Activated CD4-positive, CD25-positive, alpha-beta regulatory T cell treated with anti-CD3 and anti-CD28 coated beads, Interleukin-2, amount 50 U/mL, for 72 hours (primary cell): ENCODE measurements at regions not wholly inside any gene's neighbourhood (a gene's known extent, or its start where the extent isn't known, plus 50 kb on each side); places are given as distances from the start of the nearest gene placed in this dataset.
"Not testable (repeated sequence)": the region's sequence is repeated elsewhere in the genome, so short reads cannot be mapped to it uniquely, and the experiment has no call there.

Experiments used
- DNase-seq: peaks from one replicate; pipeline ENCODE4 v3.0.0; 2021

DNA sequence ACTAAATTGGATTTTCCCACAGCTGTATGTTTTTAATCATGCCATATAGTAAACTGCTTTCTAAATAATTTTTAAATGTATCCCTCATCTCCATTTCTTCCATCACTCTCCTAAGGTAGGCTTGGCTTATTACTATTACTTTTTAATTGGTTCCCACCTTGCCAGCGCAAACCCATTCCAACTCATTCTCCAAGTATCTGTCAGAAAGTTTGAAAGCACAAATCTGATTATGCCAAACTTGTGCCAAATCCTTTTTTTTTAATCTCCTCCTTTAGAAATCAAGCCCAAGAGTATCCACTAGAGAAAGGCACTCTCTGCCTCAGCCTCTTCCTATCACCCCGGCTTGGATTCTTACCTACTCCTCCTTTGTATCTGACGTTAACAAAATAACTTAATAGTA lies 784.5 kb downstream of the TBL1XR1 start:
- DNase-seq = no peak

DNA sequence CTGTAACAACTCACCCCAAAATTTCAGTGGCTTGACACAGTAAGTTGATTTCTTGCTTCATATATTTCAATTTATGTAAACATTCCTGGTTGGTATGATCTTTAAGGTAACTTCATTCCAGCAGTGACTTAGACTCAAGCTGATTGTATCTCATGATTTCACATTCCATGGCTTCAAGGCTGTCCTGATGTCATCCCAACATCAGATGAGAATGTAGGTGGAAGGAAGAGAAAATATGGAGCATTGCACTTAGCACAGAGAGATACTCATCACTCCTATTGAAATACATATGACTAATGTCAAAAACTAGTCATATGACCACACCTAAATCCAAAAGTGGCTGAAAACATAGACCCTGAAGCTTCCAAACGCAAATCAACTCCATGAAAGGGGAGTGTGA lies 793.8 kb downstream of the TBL1XR1 start:
- DNase-seq = no peak

DNA sequence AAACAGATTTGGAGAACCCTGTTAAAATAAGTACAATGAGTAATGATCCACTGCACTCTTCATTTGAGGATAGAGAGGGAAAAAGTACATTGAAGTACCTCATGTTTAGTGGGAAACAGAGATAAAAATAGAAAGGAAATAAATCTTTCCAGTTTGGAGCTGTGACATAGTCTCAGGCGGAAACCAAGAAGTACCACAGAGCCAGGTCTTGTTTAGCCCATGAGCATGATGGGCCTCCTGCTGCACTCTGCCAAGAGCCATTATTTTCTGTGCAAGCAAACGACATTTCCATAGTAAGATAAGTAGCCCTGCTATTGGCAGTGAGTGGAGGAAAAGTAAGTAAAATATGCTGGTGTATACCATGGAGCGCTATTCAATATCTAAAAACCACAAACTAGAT lies 796.1 kb downstream of the TBL1XR1 start:
- no peak for DNase-seq

DNA sequence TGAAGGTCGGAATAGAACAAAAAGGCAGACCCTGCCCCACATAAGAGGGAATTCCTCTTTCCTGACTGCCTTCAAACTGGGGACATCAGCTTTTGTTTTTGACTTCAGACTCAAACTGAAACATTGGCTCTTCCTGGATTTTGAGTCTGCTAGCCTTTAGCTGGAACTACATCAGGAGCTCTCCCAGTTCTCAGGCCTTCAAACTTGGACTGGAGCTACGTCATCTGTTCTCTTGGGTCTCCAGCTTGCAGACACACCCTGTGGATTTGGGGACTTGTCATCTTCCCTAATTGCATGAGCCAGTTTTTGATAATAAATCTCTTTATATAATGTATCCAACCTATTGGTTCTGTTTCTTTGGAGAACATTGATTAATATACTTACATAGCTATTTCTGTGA lies 798.1 kb downstream of the TBL1XR1 start:
- DNase-seq = no peak

DNA sequence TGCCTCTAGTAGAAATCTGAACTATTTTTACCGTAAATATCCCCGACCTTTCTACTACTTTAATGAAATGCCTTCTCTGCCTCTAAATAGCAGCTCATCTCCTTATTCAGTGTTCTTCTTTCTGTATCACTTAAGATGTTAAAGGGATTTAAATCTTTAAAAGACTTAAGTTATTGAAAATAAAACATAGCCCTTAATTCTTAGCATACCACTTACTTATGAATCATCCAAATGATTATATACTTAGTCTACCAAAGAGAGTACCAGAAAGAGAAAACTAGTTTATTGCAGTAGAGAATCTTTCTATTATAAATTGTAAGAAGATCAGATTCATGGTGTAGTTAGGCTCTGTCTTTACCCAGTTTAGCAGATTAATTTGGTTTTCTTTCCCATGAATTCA lies 802.0 kb downstream of the TBL1XR1 start:
- no peak for DNase-seq

DNA sequence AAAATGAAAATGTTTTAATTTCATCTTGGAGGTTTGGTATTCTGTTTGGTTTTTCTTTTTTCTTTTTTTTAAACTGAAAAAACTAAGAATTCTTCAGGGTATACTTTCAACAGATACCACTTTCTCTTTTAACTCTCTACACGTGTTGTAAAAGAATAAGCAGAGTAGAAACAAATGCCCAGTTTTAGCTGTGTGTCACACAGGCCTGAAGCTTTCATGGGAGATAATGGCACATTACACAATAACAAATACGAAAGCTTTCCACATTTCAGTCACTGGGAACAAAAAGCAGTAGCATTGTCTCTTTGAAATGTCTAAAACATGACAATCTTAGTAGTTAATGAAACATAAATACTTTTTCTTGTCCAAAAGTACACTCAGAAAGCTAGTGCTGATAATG lies 818.5 kb downstream of the TBL1XR1 start:
- DNase-seq = no peak

DNA sequence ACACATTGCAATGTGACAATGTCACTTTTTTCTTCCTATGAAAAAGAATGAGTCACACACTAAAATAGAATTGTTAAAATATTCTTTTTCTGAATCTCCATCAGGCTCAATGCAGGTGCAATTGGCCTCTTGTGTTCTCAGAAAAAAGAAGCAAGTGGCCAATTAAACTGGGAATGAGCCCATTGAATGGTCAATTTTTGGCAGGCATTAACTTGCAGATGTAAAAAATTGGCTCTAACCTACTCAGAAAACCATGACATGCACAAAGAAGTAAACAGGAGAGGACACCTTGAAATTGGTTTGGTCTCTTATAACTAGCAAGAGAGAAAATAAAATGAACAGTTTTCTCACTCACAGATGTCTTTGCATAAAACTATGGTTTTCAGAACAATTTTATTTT lies 820.8 kb downstream of the TBL1XR1 start:
- DNase-seq = no peak

DNA sequence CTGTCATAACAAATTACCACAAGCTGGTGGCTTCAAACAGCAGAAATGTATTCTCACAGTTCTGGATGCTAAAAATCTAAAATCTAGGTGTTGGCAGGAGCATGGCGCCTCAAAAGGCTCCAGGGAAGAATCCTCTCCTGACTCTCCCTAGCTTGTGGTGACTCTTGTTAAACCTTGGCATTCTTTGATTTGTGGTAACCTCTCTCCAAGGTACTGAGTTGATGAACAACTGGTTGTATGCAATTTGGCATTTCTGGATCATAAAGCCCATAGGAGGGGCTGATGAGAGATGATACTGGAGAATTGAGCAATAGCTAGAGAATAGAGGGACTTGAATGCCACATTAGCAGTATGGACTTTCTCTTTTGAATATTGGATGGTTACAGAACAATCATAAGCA lies 821.8 kb downstream of the TBL1XR1 start:
- DNase-seq = no peak

DNA sequence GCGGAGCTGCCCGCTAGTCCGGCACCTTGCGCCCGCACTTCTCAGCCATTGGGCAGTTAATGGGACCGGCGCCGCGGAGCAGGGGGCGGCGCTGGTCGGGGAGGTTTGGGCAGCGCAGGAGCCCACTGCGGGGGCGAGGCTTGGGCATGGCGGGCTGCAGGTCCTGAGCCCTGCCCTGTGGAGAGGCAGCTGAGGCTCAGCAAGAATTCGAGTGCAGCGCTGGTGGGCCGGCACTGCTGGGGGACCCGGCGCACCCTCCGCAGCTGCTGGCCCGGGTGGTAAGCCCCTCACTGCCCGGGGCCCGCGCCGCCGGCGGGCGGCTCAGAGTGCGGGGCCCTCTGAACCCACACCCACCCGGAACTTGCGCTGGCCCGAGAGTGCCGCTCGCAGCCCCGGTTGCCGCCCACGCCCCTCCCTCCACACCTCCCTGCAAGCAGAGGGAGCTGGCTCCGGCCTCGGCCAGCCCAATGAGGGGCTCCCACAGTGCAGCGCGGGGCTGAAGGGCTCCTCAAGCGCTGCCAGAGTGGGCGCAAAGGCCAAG lies 835.0 kb downstream of the TBL1XR1 start:
- DNase-seq = no peak

DNA sequence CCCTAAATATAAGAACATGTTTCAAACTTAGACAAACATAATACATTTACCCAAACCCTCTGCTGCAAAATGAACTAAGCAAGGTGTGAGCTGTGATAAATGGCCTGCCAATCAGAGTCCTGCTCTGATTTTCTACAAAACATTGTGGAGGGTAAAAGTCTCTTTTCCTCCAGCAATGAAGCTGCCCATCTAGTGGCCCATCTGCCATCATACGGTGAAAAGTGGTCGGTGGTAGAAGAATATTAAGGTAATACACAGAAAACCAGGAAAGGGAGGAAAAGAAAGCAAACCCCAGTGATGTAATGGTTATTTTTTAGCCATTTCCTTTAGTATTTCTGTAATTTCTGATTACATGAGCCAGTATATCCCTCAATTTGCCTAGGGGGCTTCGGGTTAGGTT lies 838.1 kb downstream of the TBL1XR1 start:
- DNase-seq = no peak

DNA sequence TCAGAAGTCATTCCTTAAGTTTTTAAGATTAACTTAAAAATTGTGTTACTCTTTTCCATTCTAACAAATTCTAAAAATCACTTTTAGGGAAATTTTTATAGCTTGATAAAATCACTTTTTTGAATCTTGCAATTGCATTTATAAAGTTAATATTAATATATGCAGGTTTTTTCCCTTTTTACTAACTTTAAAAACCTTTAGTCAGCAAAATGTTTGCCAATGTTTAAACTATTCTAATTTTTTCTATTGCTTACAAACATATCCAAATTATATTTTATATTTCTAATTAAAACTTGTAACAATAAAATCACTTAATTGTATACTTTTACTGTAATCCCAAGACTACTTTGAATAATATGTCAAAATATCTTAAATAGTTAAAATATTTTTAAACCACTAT lies 839.4 kb downstream of the TBL1XR1 start:
- DNase-seq = no peak

DNA sequence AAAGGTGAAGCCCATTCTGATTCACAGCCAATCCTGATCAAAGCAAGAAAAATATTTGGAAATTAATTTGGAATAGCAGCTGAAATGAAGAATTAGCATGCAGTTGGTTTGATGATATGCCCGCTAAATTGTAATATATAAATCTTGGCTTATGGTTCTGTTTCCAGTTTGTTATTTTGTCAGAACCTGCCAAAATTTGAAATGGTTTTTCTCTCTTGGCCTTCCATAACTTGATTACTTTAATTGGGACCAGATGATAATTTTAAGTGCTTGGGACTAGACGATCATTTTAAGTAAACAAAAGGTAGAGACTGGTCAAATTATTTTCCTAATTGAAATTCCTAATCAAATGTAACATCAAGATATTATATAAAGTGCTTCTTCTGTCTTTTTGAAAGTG lies 842.4 kb downstream of the TBL1XR1 start:
- DNase-seq = no peak

DNA sequence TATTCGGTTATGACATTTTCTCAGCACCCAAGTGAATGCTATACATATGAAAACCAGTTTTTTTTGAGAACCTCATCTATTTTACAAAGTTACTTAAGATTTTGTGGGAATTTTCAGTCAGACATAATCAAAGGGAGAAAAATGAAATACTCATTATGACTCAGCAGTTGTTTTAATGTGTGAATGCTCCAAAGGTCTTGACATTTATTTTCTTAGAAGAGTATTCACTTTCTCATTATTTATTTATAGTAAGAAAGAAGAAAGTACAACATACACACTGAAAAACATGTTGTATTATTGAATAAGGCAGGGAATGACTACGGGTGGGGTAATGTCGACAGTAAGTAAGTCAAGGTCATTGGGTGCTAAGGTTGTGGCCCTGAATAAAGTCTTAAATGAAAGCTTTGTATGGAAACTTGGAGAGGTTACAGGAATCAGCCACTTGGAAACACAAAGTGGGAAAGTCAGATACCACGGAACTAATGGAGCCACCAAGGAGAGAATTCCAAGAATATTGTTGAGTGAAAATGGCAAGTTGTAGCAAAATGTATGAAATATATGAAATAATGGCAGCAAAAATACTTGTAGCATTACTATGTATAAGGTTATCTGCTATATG lies 844.5 kb downstream of the TBL1XR1 start:
- no peak for DNase-seq

DNA sequence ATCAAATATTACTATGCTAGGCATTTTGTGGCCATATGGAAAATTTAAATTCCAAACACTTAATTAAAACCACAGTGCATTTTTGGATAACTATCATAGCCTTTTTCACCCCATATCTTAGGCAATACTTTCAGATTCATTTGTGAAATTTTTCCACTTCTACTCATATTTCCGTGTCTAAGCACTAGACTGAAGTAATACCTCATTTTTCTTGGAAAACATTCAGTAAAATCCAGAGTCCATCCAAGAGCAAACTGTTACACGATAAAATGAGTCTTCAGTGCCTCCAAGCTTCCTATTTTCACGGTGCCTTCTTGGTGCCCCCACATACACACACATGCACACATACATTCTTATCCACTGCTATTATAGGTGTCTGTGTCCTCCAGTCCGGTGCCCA lies 845.9 kb downstream of the TBL1XR1 start:
- no peak for DNase-seq

DNA sequence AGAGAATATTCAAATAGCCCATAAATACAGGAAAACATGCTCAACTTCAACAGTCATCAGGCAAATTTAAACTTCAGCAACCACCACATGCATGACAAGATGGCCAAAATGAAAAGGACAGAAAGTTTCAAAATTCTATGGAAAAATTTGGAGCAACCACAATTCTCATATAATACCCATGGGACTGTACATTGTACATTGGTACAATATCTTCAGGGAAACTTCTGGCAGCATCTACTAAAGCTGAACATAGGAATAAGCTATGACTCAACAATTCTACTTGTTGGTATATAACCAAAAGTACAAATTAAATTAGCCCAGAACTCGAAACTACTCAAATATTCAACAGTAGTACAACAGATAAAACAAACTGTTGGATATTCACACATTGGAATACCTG lies 847.6 kb downstream of the TBL1XR1 start:
- DNase-seq = no peak

DNA sequence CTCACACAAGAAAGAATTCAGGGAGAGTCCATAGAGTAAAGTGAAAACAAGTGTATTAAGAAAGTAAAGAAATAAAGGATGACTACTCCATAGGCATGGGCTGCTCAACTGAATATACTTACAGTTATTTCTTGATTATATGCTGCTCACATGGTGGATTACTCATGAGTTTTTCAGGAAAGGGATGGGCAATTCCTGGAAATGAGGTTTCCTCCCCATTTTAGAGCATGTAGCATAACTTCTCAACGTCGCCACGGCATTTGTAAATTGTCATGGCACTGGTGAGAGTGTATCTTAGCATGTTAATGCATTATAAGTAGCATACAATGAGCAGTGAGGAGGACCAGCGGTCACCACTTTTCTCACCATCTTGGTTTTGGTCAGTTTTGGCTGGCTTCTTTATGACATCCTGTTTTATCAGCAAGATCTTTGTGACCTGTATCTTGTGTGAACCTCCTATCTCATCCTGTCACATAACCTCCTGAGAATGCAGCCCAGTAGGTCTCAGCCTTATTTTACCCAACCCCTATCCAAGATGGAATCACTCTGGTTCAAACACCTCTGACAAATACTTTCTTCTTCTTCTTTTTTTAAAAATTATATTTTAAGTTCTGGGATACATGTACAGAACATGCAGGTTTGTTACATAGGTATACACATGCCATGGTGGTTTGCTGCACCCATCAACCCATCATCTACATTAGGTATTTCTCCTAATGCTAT lies 849.7 kb downstream of the TBL1XR1 start:
- no peak for DNase-seq

DNA sequence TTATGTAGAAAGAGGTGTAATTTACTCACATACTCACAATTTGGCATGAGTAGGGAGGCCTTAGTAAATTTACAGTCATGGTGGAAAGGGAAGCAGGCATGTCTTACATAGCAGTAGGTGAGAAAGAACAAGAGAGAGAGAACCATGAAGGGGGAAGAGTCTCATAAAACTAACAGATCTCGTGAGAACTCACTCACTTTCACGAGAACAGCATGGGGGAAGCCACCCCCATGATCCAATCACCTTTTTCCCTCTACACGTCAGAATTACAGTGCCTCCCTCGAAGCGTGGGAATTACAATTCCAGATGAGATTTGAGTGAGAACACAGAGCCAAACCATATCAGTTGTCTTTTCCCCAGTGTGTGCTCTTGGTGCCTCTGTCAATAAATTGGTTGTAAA lies 855.3 kb downstream of the TBL1XR1 start:
- no peak for DNase-seq

DNA sequence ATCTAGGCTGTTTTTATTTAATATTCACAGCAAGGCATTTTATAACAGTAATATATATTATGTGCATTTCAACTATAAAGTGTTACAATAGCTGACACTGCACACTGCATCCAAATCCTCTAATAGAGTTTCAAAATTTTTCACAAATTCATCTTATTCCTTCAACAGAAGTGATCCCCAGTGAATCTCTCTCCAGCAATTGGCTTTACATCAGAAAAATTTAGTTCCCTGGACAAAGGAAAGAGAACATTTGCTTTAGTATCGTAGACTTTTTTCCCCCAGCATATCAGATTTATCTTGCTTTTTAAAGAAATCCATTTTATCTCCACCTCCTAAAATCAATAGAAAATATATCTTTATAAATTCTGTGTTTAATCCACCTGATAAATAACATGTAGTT lies 868.6 kb downstream of the TBL1XR1 start:
- no peak for DNase-seq

DNA sequence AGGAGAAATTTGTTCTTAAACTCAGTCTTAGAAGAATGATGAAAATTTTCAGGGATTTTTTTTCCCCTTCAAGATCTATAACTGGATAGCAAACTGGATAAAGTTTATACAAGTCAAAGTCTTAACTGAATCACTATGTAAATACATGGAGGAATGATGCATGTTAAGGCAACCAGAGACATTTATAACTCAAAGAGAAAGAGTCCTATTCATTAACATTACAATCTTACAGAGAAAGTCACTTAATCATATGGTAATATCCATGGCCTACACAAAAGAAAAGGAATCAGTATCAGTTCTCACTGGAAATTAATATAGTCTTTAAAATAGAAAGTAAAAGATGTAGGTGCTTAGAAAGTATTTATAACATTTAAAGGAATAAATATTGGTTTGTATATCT lies 869.1 kb downstream of the TBL1XR1 start:
- no peak for DNase-seq

DNA sequence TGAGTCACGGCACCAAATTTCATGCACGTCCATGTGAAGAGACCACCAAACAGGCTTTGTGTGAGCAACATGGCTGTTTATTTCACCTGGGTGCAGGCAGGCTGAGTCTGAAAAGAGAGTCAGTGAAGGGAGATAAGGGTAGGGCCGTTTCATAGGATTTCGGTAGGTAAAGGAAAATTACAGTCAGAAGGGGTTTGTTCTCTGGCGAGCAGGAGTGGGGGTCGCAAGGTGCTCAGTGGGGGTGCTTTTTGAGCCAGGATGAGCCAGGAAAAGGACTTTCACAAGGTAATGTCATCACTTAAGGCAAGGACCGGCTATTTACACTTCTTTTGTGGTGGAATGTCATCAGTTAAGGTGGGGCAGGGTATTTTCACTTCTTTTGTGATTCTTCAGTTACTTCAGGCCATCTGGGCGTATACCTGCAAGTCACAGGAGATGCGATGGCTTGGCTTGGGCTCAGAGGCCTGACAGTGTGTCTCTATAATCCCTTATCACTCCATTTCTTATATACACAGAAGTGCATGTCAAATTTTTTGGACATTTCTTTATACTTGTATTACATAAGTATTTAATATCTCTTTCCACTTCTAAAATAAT lies 870.3 kb downstream of the TBL1XR1 start:
- not testable (repeated sequence) for DNase-seq

DNA sequence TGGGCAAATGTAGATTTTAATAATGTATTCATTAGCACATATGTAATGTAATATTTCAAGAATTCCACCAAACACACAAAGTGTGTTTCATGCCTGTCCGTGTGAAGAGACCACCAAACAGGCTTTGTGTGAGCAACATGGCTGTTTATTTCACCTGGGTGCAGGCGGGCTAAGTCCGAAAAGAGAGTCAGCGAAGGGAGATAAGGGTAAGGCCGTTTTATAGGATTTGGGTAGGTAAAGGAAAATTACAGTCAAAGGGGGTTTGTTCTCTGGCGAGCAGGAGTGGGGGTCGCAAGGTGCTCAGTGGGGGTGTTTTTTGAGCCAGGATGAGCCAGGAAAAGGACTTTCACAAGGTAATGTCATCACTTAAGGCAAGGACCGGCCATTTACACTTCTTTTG lies 875.8 kb downstream of the TBL1XR1 start:
- DNase-seq = not testable (repeated sequence)

DNA sequence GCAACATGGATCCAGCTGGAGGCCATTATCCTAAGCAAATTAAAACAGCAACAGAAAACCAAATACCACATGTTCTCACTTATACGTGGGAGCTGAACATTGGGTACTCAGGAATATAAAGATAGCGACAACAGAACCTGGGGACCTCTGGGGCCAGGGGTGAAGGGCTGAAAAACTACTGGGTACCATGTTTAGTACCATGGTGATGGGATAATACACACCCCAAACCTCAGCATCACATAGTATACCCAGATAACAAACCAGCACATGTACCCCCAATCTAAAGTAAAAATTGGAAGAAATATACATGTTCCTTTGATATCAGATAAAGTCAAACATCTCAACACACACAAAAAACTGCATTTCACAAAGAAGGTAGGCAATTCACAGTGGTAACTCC lies 876.2 kb downstream of the TBL1XR1 start:
- no peak for DNase-seq

DNA sequence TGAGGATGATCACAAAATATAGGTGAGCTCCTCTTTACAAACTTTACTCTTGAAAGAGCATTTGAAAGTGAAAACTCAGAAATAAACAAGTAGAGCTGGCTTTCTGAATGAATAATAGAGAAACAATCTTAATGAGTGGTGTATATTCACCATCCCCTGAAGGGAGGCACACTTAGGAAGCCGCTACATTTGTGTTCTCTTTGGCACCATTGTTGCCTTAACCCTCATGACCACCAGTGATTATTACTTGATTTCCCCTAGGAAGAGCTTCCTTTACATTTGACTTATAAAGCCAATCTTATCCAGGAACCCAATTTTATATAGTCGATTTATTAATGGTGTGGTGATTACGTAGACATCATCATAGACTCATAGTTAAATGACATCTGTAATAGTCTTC lies 883.9 kb downstream of the TBL1XR1 start:
- no peak for DNase-seq

DNA sequence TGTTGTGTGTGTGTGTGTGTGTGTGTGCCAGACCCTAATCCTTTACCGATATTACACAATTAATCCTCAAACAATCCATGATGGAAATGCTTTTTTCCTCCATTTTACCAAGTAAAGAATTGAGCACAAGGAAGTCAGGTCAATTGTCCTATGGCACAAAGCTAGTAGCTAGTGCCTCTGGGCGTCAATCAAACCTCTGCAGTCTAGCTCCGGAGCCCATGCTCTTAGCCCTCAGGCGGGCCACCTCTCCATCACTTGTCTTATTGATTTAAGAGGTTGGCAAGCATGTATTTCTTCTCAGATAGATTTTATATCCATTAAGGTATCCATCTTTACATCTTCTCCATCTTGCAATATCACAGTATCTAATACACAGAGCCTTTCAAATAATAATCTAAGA lies 886.6 kb downstream of the TBL1XR1 start:
- DNase-seq = no peak
